ENCODE measurements at regions not wholly inside any gene's neighbourhood (a gene's known extent, or its start where the extent isn't known, plus 50 kb on each side); places are given as distances from the start of the nearest gene placed in this dataset.

GRCh38 chr20:4411744-4412143 lies 162.7 kb upstream of the ADRA1D start:
- no peak overlapping the region for H3K4me3 Mint-ChIP-seq
- Histone ChIP-seq H3K23me2 (ENCODE audit: insufficient read length, low read depth, low read length, poor library complexity, severe bottlenecking) (no peaks in the 10 kb centered on the region), H3K4me2 (ENCODE audit: insufficient read depth, insufficient read length, low read length) (no peak overlapping the region), H2BK5ac (ENCODE audit: insufficient read length, low read length) (no peak overlapping the region), H3T11ph (ENCODE audit: low read length) (no peak overlapping the region), H3K79me1 (ENCODE audit: insufficient read depth, low read depth, low read length, poor library complexity, severe bottlenecking) (no peaks in the 10 kb centered on the region), H3K4me1 (ENCODE audit: insufficient read depth, low read length) (no peaks in the 10 kb centered on the region), H4K20me1 (ENCODE audit: control insufficient read depth, insufficient read depth, insufficient read length) (no peaks in the 10 kb centered on the region), H3K27ac (ENCODE audit: insufficient read length, low read depth, low read length) (no peak overlapping the region), H3K27me3 (ENCODE audit: insufficient read depth, low read length) (no peaks in the 10 kb centered on the region), H3K14ac (ENCODE audit: insufficient read depth, low read length) (no peak overlapping the region), H2AK5ac (ENCODE audit: insufficient read length, low read length) (no peak overlapping the region), H4K5ac (ENCODE audit: insufficient read length, low read depth, low read length) (no peak overlapping the region), H3K23ac (ENCODE audit: insufficient read length, low read depth, low read length) (no peak overlapping the region), H2AFZ (ENCODE audit: low read length) (no peak overlapping the region), H3K79me2 (ENCODE audit: insufficient read depth, low read length) (no peaks in the 10 kb centered on the region), H4K8ac (replicated peaks; ENCODE audit: insufficient read length, low read depth, low read length) (no peak overlapping the region), H2BK12ac (ENCODE audit: insufficient read length, low read depth, low read length) (no peak overlapping the region), H2BK15ac (ENCODE audit: low read depth, low read length) (no peak overlapping the region), H3K4ac (ENCODE audit: low read depth, low read length) (no peak overlapping the region), H3K9me3 (ENCODE audit: control insufficient read depth, low read depth, low read length) (no peaks in the 10 kb centered on the region), H2BK20ac (ENCODE audit: low read depth, low read length, poor library complexity, severe bottlenecking) (no peak overlapping the region), H3K18ac (ENCODE audit: insufficient read length, low read depth, low read length) (no peak overlapping the region), H4K91ac (ENCODE audit: insufficient read length, low read depth, low read length) (no peak overlapping the region), H3K9ac (ENCODE audit: extremely low read depth, insufficient read length, low read length) (no peak overlapping the region), H2BK120ac (ENCODE audit: low read depth, low read length, poor library complexity, severe bottlenecking) (no peak overlapping the region), H3K56ac (ENCODE audit: insufficient read length, low read depth, low read length) (no peak overlapping the region)
- no peaks in the 10 kb centered on the region for H3K4me1 Mint-ChIP-seq
- no CpG with 5 or more reads among the region's 4 CpGs for WGBS (ENCODE audit: extremely low coverage, insufficient read length, low lambda C conversion rate)
- H3K27me3 Mint-ChIP-seq (ENCODE audit: low read depth), result peaks cover 2% of the 10 kb centered on the region; the same call in 1 of the 2 replicates
- H3K36me3 Mint-ChIP-seq (ENCODE audit: insufficient read depth in 1 of 3, low read depth in 3 of 3), result no peaks in the 10 kb centered on the region; a peak in 1 of 7 replicates
- H3K27ac Mint-ChIP-seq, result no peak overlapping the region
- no peak for DNase-seq
- no peak for TF ChIP-seq CTCF (conservative IDR thresholded peaks at IDR 0.05)
- H3K9me3 Mint-ChIP-seq, result peaks cover 2 to 14% of the 10 kb centered on the region in 2 experiments; a peak in 2 of 5 replicates

All from H9 (cell line).